ENCODE measurements at regions not wholly inside any gene's neighbourhood (a gene's known extent, or its start where the extent isn't known, plus 50 kb on each side); places are given as distances from the start of the nearest gene placed in this dataset.

DNA sequence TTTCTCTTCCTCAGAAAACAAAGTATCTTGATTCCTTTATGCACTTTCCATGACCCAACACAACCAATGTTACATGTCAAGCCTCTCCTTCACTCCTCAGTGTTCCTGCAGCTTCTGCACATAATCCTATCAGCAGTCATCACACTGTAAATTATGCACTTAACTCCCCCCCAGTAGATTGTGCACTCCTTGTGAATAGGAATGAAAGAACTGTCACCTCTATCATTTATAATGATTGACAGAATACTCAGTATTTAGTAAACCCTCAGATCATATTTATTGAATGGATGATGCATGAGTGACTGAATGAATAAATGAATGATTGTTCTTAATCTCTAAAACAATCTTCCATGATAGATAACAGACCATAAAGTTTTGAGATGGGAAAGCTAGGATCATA is 253.3 kb downstream of the HS3ST1 start:
- TF ChIP-seq CTCF (IDR thresholded peaks at IDR 0.05; ENCODE audit: extremely low read depth, missing control alignments), result no peak
- no peak for DNase-seq (ENCODE audit: low spot score)

DNA sequence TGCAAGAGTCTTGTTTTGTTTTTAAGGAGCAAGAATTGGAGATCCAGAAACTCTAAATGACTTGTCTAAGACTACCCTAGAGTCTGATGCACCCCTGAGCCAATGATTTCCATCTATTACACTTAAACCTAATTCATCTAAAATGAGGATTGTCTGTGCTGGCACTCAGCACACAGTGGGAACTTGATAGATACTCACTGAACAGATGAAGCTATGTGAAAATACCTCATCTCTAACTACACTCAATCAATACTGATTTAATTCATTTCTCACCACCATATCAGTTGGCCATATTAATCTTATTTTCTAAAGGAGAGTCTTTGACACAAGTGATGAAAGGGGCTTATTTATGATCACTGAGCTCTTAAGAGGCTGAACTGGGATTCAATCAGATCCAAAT is 262.1 kb downstream of the HS3ST1 start:
- no peak for TF ChIP-seq CTCF (IDR thresholded peaks at IDR 0.05; ENCODE audit: extremely low read depth, missing control alignments)
- no peak for DNase-seq (ENCODE audit: low spot score)

- TF ChIP-seq CTCF (IDR thresholded peaks at IDR 0.05; ENCODE audit: extremely low read depth, missing control alignments), result no peak
- no peak for DNase-seq (ENCODE audit: low spot score)
Observed at GRCh38 chr4:11166034-11166433, 262.7 kb downstream of the HS3ST1 start.

DNA sequence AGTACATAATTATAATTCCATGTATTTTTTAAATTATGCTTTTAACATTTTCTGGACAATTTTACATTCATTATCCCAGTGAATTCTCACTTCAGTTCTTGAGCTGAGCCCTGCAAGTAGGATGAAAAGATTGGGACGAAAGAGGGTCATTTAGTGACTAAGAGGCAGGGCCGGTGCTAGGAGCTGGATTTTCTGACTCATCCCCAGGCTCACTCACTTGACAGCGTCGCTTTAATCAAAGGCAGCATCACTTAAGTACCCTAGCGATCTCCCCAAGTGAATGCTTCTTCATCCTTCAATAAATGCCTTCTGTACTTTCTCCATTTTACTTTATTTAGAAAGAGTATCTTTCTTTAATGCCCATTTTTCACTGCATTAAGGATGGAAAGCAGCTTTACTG is 263.6 kb downstream of the HS3ST1 start:
- no peak for DNase-seq (ENCODE audit: low spot score)
- TF ChIP-seq CTCF (IDR thresholded peaks at IDR 0.05; ENCODE audit: extremely low read depth, missing control alignments), result no peak

DNA sequence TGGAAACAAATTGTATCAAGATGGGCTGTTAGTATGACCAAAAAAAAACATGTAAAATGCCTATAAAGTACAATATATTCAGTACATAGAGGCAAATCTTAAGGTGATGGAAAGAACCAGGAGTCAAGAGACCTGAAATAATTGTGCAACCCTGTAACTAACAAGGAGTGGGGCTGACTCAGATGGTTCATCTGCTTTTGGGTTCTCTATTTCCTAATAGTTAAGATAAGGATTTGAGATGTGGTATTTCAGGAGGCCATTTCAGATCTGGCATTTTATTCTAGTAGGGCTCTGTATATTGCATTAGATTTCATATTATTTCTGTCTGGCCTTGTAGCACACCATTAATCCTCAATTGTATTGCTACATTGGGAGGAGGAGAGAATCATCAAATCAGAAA is 268.4 kb downstream of the HS3ST1 start:
- TF ChIP-seq CTCF (IDR thresholded peaks at IDR 0.05; ENCODE audit: extremely low read depth, missing control alignments), result no peak

DNA sequence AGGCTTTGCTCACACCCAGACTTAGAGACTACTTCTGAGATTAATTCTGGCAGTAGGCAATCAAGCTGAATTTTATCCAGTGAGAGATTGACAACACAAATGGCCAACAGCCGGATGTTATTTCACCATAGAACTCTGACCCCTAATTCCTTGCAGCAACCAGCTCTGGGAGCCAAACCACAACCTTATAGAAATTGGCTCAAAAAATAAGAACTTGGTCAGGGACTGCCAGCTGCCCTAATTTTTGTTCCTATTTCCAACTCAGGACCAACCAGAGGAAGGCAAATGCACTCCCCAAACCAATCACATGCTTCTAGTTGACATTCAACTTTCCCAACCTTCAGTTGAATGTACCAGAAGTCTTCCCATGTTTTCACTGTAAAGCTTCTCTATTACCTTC is 269.7 kb downstream of the HS3ST1 start:
- no peak for DNase-seq (ENCODE audit: low spot score)
- no peak for TF ChIP-seq CTCF (IDR thresholded peaks at IDR 0.05; ENCODE audit: extremely low read depth, missing control alignments)

More for the DNA sequence above, 268.4 kb downstream of the HS3ST1 start:
- no peak for DNase-seq (ENCODE audit: low spot score)

DNA sequence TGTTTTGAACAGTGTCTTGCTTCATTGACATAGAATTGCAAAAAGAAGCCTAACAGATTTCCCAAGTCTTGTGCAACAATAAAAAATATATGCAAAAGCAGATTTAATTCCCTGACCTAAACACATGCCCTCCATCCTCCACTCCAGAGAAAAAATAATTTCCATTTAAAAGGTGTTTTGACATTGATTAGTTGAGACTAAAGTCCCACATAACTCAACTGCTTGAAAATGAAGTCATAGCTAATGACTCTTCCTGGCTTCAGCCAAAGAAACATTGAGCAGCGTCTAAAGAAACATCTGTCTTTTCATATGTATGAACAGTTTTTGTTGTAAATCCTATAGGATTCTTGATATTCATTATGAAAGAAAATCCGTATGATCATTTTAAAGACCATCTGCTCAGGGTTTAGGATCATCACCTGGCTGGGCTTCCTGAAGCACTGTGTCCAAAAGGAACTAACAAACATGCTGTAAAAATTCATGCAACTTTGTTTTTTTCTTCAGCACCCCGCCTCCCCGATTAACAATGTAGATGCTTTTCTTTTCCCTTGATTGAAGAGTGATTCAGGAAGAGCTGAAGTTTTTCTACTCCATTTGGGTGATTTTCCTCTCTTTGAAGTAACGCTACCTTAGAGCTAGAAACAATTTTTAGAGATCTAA is 273.4 kb downstream of the HS3ST1 start:
- no peak for TF ChIP-seq CTCF (IDR thresholded peaks at IDR 0.05; ENCODE audit: extremely low read depth, missing control alignments)
- no peak for DNase-seq (ENCODE audit: low spot score)
